ENCODE measurements at regions not wholly inside any gene's neighbourhood (a gene's known extent, or its start where the extent isn't known, plus 50 kb on each side); places are given as distances from the start of the nearest gene placed in this dataset.
A peak's percentile ranks its signal among the peaks of the same experiment; 100 is the strongest.

- no peak for DNase-seq (ENCODE audit: low read depth in 2 of 2)
- TF ChIP-seq CTCF (IDR thresholded peaks at IDR 0.05; ENCODE audit: low read depth, low read length), result no peak
- H3K4me3 ChIP-seq (replicated peaks in 1 of 2; ENCODE audit: low read depth in 2 of 2, low read length in 2 of 2), result no peak overlapping the region
These were observed 127.0 kb upstream of the SSTR1 start for GRCh38 chr14:38080696-38081095.

GRCh38 chr14:38083039-38083438 is 124.7 kb upstream of the SSTR1 start:
- no peak for DNase-seq (ENCODE audit: low read depth in 2 of 2)
- no peak overlapping the region for H3K4me3 ChIP-seq (replicated peaks in 1 of 2; ENCODE audit: low read depth in 2 of 2, low read length in 2 of 2)
- TF ChIP-seq CTCF (IDR thresholded peaks at IDR 0.05; ENCODE audit: low read depth, low read length), result no peak

GRCh38 chr14:38089123-38089522 is 118.6 kb upstream of the SSTR1 start:
- DNase-seq (ENCODE audit: low read depth in 2 of 2), result no peak
- no peak for TF ChIP-seq CTCF (IDR thresholded peaks at IDR 0.05; ENCODE audit: low read depth, low read length)
- no peak overlapping the region for H3K4me3 ChIP-seq (replicated peaks in 1 of 2; ENCODE audit: low read depth in 2 of 2, low read length in 2 of 2)

GRCh38 chr14:38090506-38090905 is 117.2 kb upstream of the SSTR1 start:
- no peak overlapping the region for H3K4me3 ChIP-seq (replicated peaks in 1 of 2; ENCODE audit: low read depth in 2 of 2, low read length in 2 of 2)
- DNase-seq (ENCODE audit: low read depth in 2 of 2), result no peak
- TF ChIP-seq CTCF (IDR thresholded peaks at IDR 0.05; ENCODE audit: low read depth, low read length), result no peak

GRCh38 chr14:38098074-38098836 is 109.4 kb upstream of the SSTR1 start:
- no peak overlapping the region for H3K4me3 ChIP-seq (replicated peaks in 1 of 2; ENCODE audit: low read depth in 2 of 2, low read length in 2 of 2)
- DNase-seq (ENCODE audit: low read depth in 2 of 2), result peak; percentile 26 to 72
- no peak for TF ChIP-seq CTCF (IDR thresholded peaks at IDR 0.05; ENCODE audit: low read depth, low read length)

- no peak for DNase-seq (ENCODE audit: low read depth in 2 of 2)
- no peak for TF ChIP-seq CTCF (IDR thresholded peaks at IDR 0.05; ENCODE audit: low read depth, low read length)
These were observed 106.0 kb upstream of the SSTR1 start for GRCh38 chr14:38101679-38102078.

More at GRCh38 chr14:38101679-38102078, 106.0 kb upstream of the SSTR1 start:
- H3K4me3 ChIP-seq (replicated peaks in 1 of 2; ENCODE audit: low read depth in 2 of 2, low read length in 2 of 2), result no peak overlapping the region
